ENCODE measurements at regions not wholly inside any gene's neighbourhood (a gene's known extent, or its start where the extent isn't known, plus 50 kb on each side); places are given as distances from the start of the nearest gene placed in this dataset.

DNA sequence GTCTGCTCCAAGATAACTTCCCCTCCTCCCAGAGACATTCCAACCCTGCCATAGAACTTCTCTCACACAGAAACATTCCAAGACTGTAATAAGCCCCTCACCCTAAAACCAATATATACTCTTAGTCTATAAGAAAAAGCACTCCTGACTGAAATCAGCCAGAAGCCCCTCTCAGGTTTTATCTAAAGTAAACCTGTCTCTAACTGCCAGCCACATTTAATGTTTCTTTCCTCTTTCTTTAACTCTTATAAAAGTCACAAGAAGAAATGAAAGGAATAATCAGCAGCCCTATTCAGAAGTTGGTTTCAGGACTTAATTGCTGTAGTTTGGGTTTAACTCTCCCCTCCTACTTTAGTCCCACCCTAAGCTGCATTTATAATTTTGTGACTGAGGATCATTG, 165.0 kb upstream of the ZCCHC13 start:
- no peak for TF ChIP-seq POLR2A (IDR thresholded peaks at IDR 0.05)
- TF ChIP-seq, protein P1, sequence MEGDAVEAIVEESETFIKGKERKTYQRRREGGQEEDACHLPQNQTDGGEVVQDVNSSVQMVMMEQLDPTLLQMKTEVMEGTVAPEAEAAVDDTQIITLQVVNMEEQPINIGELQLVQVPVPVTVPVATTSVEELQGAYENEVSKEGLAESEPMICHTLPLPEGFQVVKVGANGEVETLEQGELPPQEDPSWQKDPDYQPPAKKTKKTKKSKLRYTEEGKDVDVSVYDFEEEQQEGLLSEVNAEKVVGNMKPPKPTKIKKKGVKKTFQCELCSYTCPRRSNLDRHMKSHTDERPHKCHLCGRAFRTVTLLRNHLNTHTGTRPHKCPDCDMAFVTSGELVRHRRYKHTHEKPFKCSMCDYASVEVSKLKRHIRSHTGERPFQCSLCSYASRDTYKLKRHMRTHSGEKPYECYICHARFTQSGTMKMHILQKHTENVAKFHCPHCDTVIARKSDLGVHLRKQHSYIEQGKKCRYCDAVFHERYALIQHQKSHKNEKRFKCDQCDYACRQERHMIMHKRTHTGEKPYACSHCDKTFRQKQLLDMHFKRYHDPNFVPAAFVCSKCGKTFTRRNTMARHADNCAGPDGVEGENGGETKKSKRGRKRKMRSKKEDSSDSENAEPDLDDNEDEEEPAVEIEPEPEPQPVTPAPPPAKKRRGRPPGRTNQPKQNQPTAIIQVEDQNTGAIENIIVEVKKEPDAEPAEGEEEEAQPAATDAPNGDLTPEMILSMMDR (IDR thresholded peaks at IDR 0.05): no peak
